Endothelial cell of umbilical vein (primary cell): ENCODE measurements at regions not wholly inside any gene's neighbourhood (a gene's known extent, or its start where the extent isn't known, plus 50 kb on each side); places are given as distances from the start of the nearest gene placed in this dataset.

ENCODE experiments used
- BruUV-seq: library from RNA; stranded (reverse); fragments of 400-500 nt; replicated peaks from 2 replicates; lab custom pipeline; 2021; lab: Mats Ljungman, UMichigan
- CTCF ChIA-PET: fragments of 300-600, 350-600 bp; sonication (Branson Sonifier 250); formaldehyde crosslinking; loops from one replicate; lab custom pipeline; 2021; ENCODE audit warnings: antibody characterized with exemption, inconsistent platforms; lab: Charles Lee
- POLR2A ChIA-PET: fragments of 300-600, 350-600 bp; sonication (Branson Sonifier 250); formaldehyde crosslinking; loops from one replicate; lab custom pipeline; 2021; ENCODE audit warnings: antibody characterized with exemption, inconsistent platforms; lab: Charles Lee
- DNase-seq: peaks from one replicate; pipeline ENCODE4 v3.0.0-alpha.2; 2011; ENCODE audit warnings: low read depth, low spot score
- FAIRE-seq: peaks from 2 replicates; lab custom pipeline; 2011; peaks lifted over from hg19 to GRCh38; lab: Jason Lieb, UNC
- H2AFZ ChIP-seq: 2 replicates; pipeline ENCODE4 v1.6.0; 2012; ENCODE audit warnings: low read depth, low read length, control low read depth, inconsistent platforms
- H3K27ac ChIP-seq: 2 replicates; pipeline ENCODE4 v1.5.1; 2011; ENCODE audit warnings: low read depth, mild to moderate bottlenecking, control low read depth, low read length, moderate library complexity; ENCODE audit not compliant: insufficient read depth
- H3K27me3 ChIP-seq, 2 experiments: 2 replicates each; pipeline versions ENCODE4 v1.6.0 to v1.6.1; 2011; ENCODE audit warnings: low read length in 2 of 2, mixed read lengths in 1 of 2; ENCODE audit not compliant: control insufficient read depth in 2 of 2, insufficient read depth in 2 of 2
- H3K36me3 ChIP-seq, 2 experiments: 2 replicates in 1 of 2; 3 replicates in 1 of 2; pipeline ENCODE4 v1.5.1; 2011; ENCODE audit warnings: low read length in 2 of 2, mild to moderate bottlenecking in 1 of 2, moderate library complexity in 1 of 2; ENCODE audit not compliant: control insufficient read depth in 2 of 2, insufficient read depth in 2 of 2; ENCODE audit errors: extremely low read depth in 1 of 2
- H3K4me1 ChIP-seq: 3 replicates; pipeline ENCODE4 v1.5.1; 2011; ENCODE audit warnings: mild to moderate bottlenecking, low read length; ENCODE audit not compliant: control insufficient read depth, insufficient read depth; ENCODE audit errors: extremely low read depth
- H3K4me2 ChIP-seq: 2 replicates; pipeline ENCODE4 v1.6.1; 2011; ENCODE audit warnings: low read length, control low read depth, mixed read lengths; ENCODE audit not compliant: insufficient read depth
- H3K4me3 ChIP-seq, 3 experiments: fragments of 200-600 bp in 1 of 3; sonication (generic), shearing (Covaris generic) in 1 of 3; replicated peaks in 1 of 3; 2 replicates each; pipeline ENCODE4 v1.5.1; 2011 to 2016; ENCODE audit warnings: control low read depth in 3 of 3, low read length in 3 of 3, mild to moderate bottlenecking in 2 of 3, inconsistent platforms in 1 of 3, low read depth in 1 of 3, moderate library complexity in 1 of 3; ENCODE audit not compliant: insufficient read depth in 1 of 3
- H3K79me2 ChIP-seq: 2 replicates; pipeline ENCODE4 v1.6.0; 2012; ENCODE audit warnings: low read length, inconsistent platforms; ENCODE audit not compliant: control insufficient read depth, insufficient read depth
- H3K9ac ChIP-seq: replicated peaks from 2 replicates; pipeline ENCODE3; 2011; ENCODE audit warnings: low read length, control low read depth; ENCODE audit not compliant: insufficient read depth; ENCODE audit errors: extremely low read depth
- H3K9me1 ChIP-seq: replicated peaks from 3 replicates; pipeline ENCODE4 v1.6.0; 2011; ENCODE audit warnings: mild to moderate bottlenecking, low read length; ENCODE audit not compliant: control insufficient read depth, insufficient read depth; ENCODE audit errors: extremely low read depth
- H3K9me3 ChIP-seq: replicated peaks from 2 replicates; pipeline ENCODE4 v1.5.1; 2012; ENCODE audit warnings: low read length, inconsistent platforms; ENCODE audit not compliant: control insufficient read depth, insufficient read depth
- H4K20me1 ChIP-seq: replicated peaks from 2 replicates; pipeline ENCODE3; 2011; ENCODE audit warnings: mild to moderate bottlenecking, low read length; ENCODE audit not compliant: control insufficient read depth, insufficient read depth; ENCODE audit errors: extremely low read depth
- CTCF ChIP-seq, 2 donors: IDR thresholded peaks; 1 replicate in 1 of 2; 2 replicates in 1 of 2; pipeline ENCODE4 v1.5.1; 2011; ENCODE audit warnings: low read length in 2 of 2, mild to moderate bottlenecking in 2 of 2, moderate library complexity in 2 of 2, control low read depth in 1 of 2, inconsistent platforms in 1 of 2, low read depth in 1 of 2; ENCODE audit not compliant: insufficient read depth in 1 of 2; ENCODE audit errors: extremely low read depth in 1 of 2
- EZH2 ChIP-seq: IDR thresholded peaks from 2 replicates; pipeline ENCODE4 v1.6.1; 2012; ENCODE audit warnings: borderline replicate concordance, low read depth, mild to moderate bottlenecking, moderate library complexity, low read length, inconsistent platforms; ENCODE audit not compliant: severe bottlenecking
- FOS ChIP-seq: IDR thresholded peaks from 2 replicates; pipeline ENCODE4 v1.6.1; 2011; ENCODE audit warnings: mild to moderate bottlenecking, low read length, moderate library complexity, borderline replicate concordance; ENCODE audit not compliant: insufficient read depth
- GATA2 ChIP-seq: IDR thresholded peaks from 2 replicates; pipeline ENCODE4 v1.7.0; 2011; ENCODE audit warnings: low read depth, mild to moderate bottlenecking, moderate library complexity, mixed read lengths, low read length; ENCODE audit not compliant: insufficient read length, insufficient read depth
- JUN ChIP-seq: IDR thresholded peaks from 2 replicates; pipeline ENCODE4 v1.6.1; 2011; ENCODE audit warnings: borderline replicate concordance, low read depth; ENCODE audit not compliant: insufficient read length, insufficient read depth
- MAX ChIP-seq: IDR thresholded peaks from 2 replicates; pipeline ENCODE4 v1.6.1; 2011; ENCODE audit not compliant: insufficient read depth, insufficient read length
- MYC ChIP-seq: IDR thresholded peaks from one replicate; pipeline ENCODE4 v1.6.1; 2011; ENCODE audit warnings: mild to moderate bottlenecking, low read depth, low read length
- POLR2A ChIP-seq: IDR thresholded peaks from 2 replicates; pipeline ENCODE4 v1.6.1; 2012; ENCODE audit warnings: low read depth, mild to moderate bottlenecking, control low read depth, low read length
- POLR2AphosphoS5 ChIP-seq: IDR thresholded peaks from 2 replicates; pipeline ENCODE4 v1.6.1; 2012; ENCODE audit warnings: low read depth, mild to moderate bottlenecking, control low read depth, low read length, moderate library complexity; ENCODE audit not compliant: insufficient read depth
- dilution Hi-C: fragments of 300-500 bp; cut with MboI; formaldehyde crosslinking; loops from one replicate; pipeline ENCODE4 v1.15.0; 2019; ENCODE audit warnings: low sequenced_read_pairs; ENCODE audit not compliant: extremely low pct_ligation_motif_present
- intact Hi-C: fragments of 100-400 bp; cut with micrococcal nuclease; formaldehyde crosslinking; loops from one replicate; pipeline ENCODE4 v1.10.0; 2022

- ChIA-PET CTCF (interaction anchor here (1.4 to 1.5 kb wide), 2 partner anchors 12 to 13 kb away, joined by 3 to 4 read pairs; no protein-coding TSS in a partner anchor), POLR2A (no interaction called here)
- intact Hi-C loops = no loop called here
- no peak overlapping the region for H3K27ac ChIP-seq
- H2AFZ ChIP-seq = no peak overlapping the region
- DNase-seq = no peak
- TF ChIP-seq JUN = no peak
- no peak for TF ChIP-seq MAX
- no peak for TF ChIP-seq GATA2
- TF ChIP-seq EZH2 = no peak
- no peak for TF ChIP-seq POLR2AphosphoS5
- TF ChIP-seq CTCF (IDR thresholded peaks at IDR 0.05; ENCODE audit: extremely low read depth in 1 of 2, insufficient read depth in 1 of 2, low read depth in 1 of 2, low read length in 2 of 2) = no peak
- no peak for TF ChIP-seq POLR2A
- no peak for TF ChIP-seq MYC
- no peak for TF ChIP-seq FOS
- no peaks in the 10 kb centered on the region for H3K4me1 ChIP-seq
- dilution Hi-C loops = no loop called here
- no peak overlapping the region for H3K4me3 ChIP-seq
- no peak overlapping the region for H3K9ac ChIP-seq
- no peaks in the 10 kb centered on the region for H3K36me3 ChIP-seq
- BruUV-seq = no TSS peak
- peaks cover 1 to 5% of the 10 kb centered on the region in 2 experiments for H3K27me3 ChIP-seq
- H4K20me1 ChIP-seq = no peaks in the 10 kb centered on the region
- FAIRE-seq = no peak
- no peak overlapping the region for H3K4me2 ChIP-seq
- H3K9me1 ChIP-seq = no peaks in the 10 kb centered on the region
- no peaks in the 10 kb centered on the region for H3K79me2 ChIP-seq
- no peaks in the 10 kb centered on the region for H3K9me3 ChIP-seq
Observed at GRCh38 chr6:74065705-74066104, 369.7 kb downstream of the CD109 start.
